GM21381 (cell line): ENCODE measurements at regions not wholly inside any gene's neighbourhood (a gene's known extent, or its start where the extent isn't known, plus 50 kb on each side); places are given as distances from the start of the nearest gene placed in this dataset.

ENCODE experiments used
- ATAC-seq: cut with Tn5 transposase; IDR thresholded peaks from one replicate; pipeline ENCODE4 v1.9.1; 2021; ENCODE audit warnings: mild to moderate bottlenecking, moderate library complexity; ENCODE audit not compliant: unreplicated experiment

GRCh38 chr15:93887151-93887550, 344.2 kb upstream of the MCTP2 start:
- ATAC-seq, result no peak

GRCh38 chr15:93882779-93883178, 348.6 kb upstream of the MCTP2 start:
- ATAC-seq, result no peak

- no peak for ATAC-seq
These were observed 349.2 kb upstream of the MCTP2 start for GRCh38 chr15:93882141-93882540.

- ATAC-seq, result no peak
These were observed 350.1 kb upstream of the MCTP2 start for GRCh38 chr15:93881310-93881709.

GRCh38 chr15:93880358-93880757, 351.0 kb upstream of the MCTP2 start:
- no peak for ATAC-seq

- no peak for ATAC-seq
These were observed 360.8 kb upstream of the MCTP2 start for GRCh38 chr15:93870583-93870982.

- no peak for ATAC-seq
These were observed 364.4 kb upstream of the MCTP2 start for GRCh38 chr15:93866948-93867347.

- ATAC-seq, result no peak
These were observed 364.9 kb upstream of the MCTP2 start for GRCh38 chr15:93866476-93866875.

GRCh38 chr15:93865586-93865985, 365.8 kb upstream of the MCTP2 start:
- ATAC-seq, result no peak

- no peak for ATAC-seq
These were observed 368.6 kb upstream of the MCTP2 start for GRCh38 chr15:93862791-93863190.

- ATAC-seq, result no peak
These were observed 369.2 kb upstream of the MCTP2 start for GRCh38 chr15:93861956-93862741.

GRCh38 chr15:93861413-93861812, 369.9 kb upstream of the MCTP2 start:
- ATAC-seq, result no peak

GRCh38 chr15:93860701-93861100, 370.7 kb upstream of the MCTP2 start:
- no peak for ATAC-seq

GRCh38 chr15:93859176-93859575, 372.2 kb upstream of the MCTP2 start:
- ATAC-seq, result no peak

- ATAC-seq, result no peak
These were observed 376.1 kb upstream of the MCTP2 start for GRCh38 chr15:93855181-93855826.

GRCh38 chr15:93854088-93854487, 377.3 kb upstream of the MCTP2 start:
- no peak for ATAC-seq

- no peak for ATAC-seq
These were observed 378.6 kb upstream of the MCTP2 start for GRCh38 chr15:93852761-93853160.

GRCh38 chr15:93848490-93848889, 382.9 kb upstream of the MCTP2 start:
- ATAC-seq, result no peak

- ATAC-seq, result no peak
These were observed 383.3 kb upstream of the MCTP2 start for GRCh38 chr15:93848076-93848475.

GRCh38 chr15:93846148-93846547, 385.2 kb upstream of the MCTP2 start:
- ATAC-seq, result no peak

GRCh38 chr15:93837450-93837849, 393.9 kb upstream of the MCTP2 start:
- no peak for ATAC-seq

GRCh38 chr15:93835344-93835743, 396.0 kb upstream of the MCTP2 start:
- no peak for ATAC-seq

- no peak for ATAC-seq
These were observed 399.7 kb upstream of the MCTP2 start for GRCh38 chr15:93831641-93832040.
